AG04449 (cell line): ENCODE measurements at regions not wholly inside any gene's neighbourhood (a gene's known extent, or its start where the extent isn't known, plus 50 kb on each side); places are given as distances from the start of the nearest gene placed in this dataset.

ENCODE experiments used
- CTCF ChIA-PET: fragments of 350-600 bp; formaldehyde crosslinking; extraction: SDS; loops from one replicate; lab custom pipeline; 2021; ENCODE audit warnings: antibody characterized with exemption; lab: Yijun Ruan, JAX
- POLR2A ChIA-PET: fragments of 400-600, 350-600 bp; formaldehyde crosslinking; extraction: SDS; loops from one replicate; lab custom pipeline; 2020; ENCODE audit warnings: antibody characterized with exemption, inconsistent platforms; lab: Yijun Ruan, JAX
- DNase-seq: peaks from one replicate; pipeline ENCODE4 v3.0.0-alpha.2; 2010; ENCODE audit warnings: low read depth, low spot score
- H3K4me3 ChIP-seq: 2 replicates; pipeline ENCODE4 v1.5.1; 2011; ENCODE audit warnings: low read depth, mild to moderate bottlenecking, control low read depth, low read length
- TF ChIP-seq, protein P1 (sequence below): IDR thresholded peaks from one replicate; pipeline ENCODE4 v1.5.1; 2011; ENCODE audit warnings: mild to moderate bottlenecking, moderate library complexity, low read length, control low read depth, inconsistent platforms; ENCODE audit not compliant: insufficient read depth; ENCODE audit errors: missing control alignments

DNA sequence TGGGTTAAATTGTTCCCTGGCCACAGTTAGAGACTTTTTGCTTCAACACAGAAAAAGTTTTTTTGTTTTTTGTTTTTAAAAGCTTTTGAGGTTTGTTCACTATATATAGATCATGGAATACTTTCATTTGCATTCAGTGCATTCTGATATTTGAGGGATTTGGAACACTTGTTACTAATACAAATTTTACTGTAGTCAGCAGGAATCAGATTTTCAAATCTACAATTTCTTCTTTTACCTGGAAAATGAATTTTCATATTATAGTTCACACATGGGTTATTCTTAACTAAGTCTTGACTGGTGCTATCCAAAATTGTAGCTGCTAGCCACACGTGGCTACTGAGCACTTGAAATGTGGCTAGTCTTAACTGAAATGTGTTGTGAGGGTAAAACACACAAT, 142.0 kb downstream of the RMI1 start:
- POLR2A ChIA-PET, result no interaction called here
- CTCF ChIA-PET, result no interaction called here
- no peak overlapping the region for H3K4me3 ChIP-seq
- TF ChIP-seq, protein P1, sequence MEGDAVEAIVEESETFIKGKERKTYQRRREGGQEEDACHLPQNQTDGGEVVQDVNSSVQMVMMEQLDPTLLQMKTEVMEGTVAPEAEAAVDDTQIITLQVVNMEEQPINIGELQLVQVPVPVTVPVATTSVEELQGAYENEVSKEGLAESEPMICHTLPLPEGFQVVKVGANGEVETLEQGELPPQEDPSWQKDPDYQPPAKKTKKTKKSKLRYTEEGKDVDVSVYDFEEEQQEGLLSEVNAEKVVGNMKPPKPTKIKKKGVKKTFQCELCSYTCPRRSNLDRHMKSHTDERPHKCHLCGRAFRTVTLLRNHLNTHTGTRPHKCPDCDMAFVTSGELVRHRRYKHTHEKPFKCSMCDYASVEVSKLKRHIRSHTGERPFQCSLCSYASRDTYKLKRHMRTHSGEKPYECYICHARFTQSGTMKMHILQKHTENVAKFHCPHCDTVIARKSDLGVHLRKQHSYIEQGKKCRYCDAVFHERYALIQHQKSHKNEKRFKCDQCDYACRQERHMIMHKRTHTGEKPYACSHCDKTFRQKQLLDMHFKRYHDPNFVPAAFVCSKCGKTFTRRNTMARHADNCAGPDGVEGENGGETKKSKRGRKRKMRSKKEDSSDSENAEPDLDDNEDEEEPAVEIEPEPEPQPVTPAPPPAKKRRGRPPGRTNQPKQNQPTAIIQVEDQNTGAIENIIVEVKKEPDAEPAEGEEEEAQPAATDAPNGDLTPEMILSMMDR, result no peak
- DNase-seq, result no peak

DNA sequence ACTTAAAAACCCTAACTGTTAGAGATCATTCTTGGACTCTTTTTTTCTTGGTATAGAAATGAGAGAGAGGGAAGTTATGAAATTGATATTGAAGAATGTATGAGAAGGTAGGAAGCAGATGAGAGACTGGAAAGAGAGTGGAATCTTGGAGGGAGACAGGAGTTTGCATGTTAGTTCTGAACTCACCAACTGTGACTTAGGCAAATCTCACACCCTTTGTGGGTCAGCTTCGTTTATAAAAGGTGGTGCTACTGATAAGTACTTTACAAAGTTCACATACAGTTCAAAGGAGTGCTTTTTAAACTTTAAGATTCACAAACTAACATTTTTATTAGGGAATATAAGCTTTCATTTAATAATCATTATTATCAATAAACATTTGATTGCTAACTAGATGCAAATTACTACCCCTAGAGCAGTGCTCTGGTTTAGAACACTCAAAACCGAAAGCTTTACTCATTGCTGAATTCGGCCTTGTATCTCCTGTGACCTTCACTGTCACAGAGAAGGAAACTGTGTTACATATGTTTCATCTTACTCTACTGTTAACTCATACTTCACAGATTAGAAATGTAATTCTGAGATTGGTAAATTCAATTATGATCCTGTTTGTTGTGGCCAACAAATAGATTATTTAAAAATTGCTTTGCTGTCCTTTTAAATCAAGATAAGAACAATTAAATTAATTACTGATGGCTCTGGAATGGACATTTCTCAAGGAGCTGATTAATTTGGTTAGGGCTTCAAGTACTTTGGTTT, 143.2 kb downstream of the RMI1 start:
- no peak overlapping the region for H3K4me3 ChIP-seq
- TF ChIP-seq, protein P1, result no peak
- ChIA-PET CTCF (no interaction called here), POLR2A (no interaction called here)
- DNase-seq, result no peak

DNA sequence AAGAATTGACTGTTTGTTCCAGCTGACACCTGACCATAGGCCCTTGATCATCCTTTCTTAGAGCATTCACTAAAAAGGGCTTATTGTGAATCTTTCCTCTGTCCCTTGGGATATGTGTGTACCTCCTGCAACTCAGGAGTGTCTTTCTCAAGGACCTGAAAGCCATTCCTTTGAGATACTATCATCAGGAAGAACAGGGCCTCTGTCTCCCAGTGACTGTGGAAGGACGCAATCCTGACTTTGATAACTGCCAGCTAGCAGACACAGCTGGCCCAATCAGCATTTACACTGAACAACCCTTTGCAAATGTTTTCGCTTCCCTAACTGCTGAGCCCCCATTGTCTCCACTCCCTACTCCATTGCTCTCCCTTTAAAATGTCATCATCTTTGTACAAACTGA, 144.4 kb downstream of the RMI1 start:
- CTCF ChIA-PET, result no interaction called here
- POLR2A ChIA-PET, result no interaction called here
- no peak overlapping the region for H3K4me3 ChIP-seq
- no peak for DNase-seq
- TF ChIP-seq, protein P1, result no peak

DNA sequence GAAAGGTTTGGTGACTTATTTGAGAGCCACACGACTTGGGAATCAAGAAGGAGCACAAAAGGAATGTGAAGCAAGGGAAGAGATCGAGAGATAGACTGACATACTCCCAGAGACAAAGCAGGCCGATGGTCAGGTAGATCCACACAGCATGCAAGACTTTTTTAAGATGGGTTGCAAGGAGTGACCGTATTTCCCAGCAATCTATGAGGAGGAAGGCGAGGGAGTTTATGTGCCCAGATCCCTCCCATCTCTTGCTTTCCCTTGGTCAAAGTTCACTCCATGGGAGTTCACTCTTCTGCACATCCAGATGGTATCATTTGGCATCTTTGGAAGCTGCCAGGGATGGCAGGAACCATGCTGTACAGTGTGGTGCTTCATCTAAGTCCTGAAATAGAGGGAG, 148.9 kb downstream of the RMI1 start:
- ChIA-PET POLR2A (no interaction called here), CTCF (no interaction called here)
- TF ChIP-seq, protein P1, result no peak
- no peak for DNase-seq
- no peak overlapping the region for H3K4me3 ChIP-seq

DNA sequence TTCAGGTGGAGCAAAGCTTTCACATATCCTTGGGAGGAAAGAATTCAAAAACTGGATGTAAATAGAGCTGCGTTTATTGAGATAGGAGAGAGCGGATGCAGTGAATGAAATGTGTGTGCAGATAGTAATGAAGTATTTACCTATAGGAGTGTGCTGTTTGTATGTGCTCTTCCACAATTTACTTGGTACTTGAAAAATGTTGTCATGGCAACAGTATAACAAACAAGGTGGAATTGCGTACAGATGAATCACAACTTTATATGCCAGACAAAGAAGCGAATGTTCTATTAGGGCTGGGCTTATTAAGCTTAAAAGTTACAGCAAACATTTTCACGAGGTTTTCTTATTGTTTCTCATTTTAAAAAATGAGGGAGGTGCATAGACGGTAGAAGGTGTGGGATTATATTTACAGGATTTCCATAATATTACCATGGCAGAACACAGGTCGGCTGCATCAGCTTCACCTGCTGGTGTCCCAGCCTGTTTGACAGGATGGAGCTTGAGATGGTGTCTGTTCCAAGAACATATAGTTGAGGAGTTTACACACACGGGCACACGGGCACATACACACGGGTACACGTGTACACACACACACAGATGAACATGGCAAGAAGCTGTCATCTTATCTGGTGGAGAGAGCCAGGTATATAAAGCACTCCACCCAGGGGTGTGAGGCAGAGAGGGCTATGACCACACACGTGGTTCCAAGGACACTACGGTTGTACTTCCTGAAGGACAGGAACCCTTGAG, 155.7 kb downstream of the RMI1 start:
- DNase-seq, result no peak
- POLR2A ChIA-PET, result no interaction called here
- CTCF ChIA-PET, result interaction anchor here (2.0 kb wide), 1 partner anchor 37 kb away, joined by 7 read pairs; no protein-coding TSS in a partner anchor
- no peak overlapping the region for H3K4me3 ChIP-seq
- TF ChIP-seq, protein P1, result no peak

DNA sequence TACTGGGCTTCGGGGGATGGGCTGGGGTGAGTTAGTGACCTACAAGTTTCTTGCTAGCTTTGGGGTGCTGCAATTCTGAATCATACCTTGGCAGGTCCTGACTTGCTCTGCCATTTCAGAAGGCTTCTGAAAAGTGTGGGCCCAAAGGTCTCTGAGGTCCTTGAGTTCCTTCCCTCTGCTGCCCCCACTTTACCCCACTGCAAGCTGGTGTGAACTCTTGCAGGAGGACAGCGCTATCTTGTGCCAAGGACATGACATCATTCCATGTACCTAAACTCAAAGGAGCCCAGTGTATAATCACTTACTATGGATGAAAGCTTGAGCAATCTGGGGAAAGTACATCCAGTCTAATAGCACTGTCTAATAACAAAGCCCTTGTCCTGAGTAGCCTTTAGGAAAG, 157.4 kb downstream of the RMI1 start:
- TF ChIP-seq, protein P1, result no peak
- DNase-seq, result no peak
- POLR2A ChIA-PET, result no interaction called here
- H3K4me3 ChIP-seq, result no peak overlapping the region
- CTCF ChIA-PET, result interaction anchor here (2.0 kb wide), 1 partner anchor 35 kb away, joined by 7 read pairs; no protein-coding TSS in a partner anchor
